GM19324 (cell line): ENCODE measurements at regions not wholly inside any gene's neighbourhood (a gene's known extent, or its start where the extent isn't known, plus 50 kb on each side); places are given as distances from the start of the nearest gene placed in this dataset.

Source experiments
- ATAC-seq: cut with Tn5 transposase; IDR thresholded peaks from one replicate; pipeline ENCODE4 v1.9.1; 2021; ENCODE audit warnings: mild to moderate bottlenecking, moderate library complexity; ENCODE audit not compliant: unreplicated experiment, low FRiP score

DNA sequence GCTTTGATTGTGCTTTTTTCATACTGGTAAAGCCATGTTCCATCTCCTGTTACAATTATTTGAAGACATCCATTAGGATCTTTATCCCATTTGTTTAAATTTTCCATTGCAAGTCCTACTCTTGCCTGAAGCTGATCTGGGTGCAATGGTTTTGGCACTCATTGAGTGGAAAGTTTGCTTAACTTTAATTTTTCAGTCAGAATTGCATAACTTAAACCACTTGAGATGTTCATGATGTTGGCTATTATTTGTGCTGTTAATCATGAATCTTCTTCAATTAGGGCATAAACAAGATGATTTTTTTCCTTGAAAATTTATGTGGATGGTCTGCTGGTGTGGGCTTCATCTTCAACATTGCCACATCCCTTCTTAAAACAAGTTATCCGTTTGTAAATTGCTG is 180.1 kb downstream of the ST6GAL2 start:
- ATAC-seq, result no peak

DNA sequence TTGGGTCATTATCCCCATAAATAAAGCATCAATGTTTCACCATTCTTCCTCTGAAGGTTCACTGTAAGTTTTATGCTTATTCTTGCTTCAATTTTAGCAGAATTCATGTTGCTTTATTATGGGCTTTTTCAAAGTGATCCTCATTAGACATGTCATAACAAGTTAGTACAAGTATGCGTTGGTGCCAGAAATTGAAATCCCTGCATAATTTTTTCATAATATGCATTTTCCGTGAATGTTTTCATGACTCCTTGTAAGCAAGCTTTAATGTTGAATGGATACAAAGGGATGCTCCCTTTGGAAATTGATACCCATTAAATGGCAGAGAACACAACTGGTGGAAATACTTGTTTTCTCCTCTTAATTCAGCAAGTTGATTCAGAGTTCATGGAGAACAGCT is 179.7 kb downstream of the ST6GAL2 start:
- ATAC-seq, result no peak

DNA sequence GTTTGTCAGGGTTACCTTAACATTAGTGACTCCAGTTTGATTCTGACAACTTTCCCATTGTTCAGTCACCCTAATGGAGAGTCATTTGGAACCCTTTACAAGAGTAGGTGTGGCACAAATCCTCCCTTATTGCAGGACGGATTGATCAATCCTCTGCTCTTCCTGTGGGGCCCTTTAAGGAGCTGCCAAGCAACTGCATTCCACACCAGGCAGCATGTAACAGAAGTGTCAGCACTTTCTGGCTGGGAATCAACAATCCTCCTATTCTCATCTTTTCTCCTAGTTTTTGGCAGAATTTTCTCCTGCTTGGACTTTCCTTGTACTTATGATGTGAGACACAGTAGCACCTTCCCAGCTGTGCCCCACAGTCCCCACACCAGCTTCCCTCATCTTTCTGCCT is 177.8 kb downstream of the ST6GAL2 start:
- ATAC-seq, result no peak

DNA sequence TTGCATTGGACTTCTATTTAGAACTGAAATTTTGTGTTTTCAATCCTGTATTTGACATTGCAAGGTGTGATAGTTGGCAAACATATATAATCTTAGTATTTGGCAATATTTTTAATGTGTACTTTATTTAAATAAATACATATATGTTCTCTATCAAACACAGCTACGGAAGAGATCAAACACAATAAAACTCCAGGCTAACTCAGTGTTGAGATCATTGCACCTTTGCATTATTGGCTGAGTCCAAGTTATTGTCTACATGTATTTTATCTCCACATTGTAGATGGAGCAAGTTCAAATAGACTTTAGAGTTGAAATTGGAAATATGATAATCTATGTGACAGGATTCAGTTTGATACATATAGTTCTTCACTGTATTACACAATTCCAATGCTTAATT is 176.7 kb downstream of the ST6GAL2 start:
- no peak for ATAC-seq

DNA sequence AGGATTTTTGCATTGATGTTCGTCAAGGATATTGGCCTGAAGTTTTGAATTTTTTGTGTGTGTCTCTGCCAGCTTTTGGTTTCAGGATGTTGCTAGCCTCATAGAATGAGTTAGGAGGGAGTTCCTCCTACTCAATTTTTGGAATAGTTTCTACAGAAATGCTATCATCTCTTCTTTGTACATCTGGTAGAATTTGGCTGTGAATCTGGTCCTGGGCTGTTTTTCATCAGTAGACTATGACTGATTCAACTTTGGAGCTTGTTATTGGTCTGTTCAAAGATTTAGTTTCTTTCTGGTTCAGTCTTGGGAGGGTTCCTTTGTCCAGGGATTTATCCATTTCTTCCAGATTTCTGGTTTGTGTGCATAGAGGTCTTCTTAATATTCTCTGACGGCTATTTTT is 166.7 kb downstream of the ST6GAL2 start:
- ATAC-seq, result no peak

DNA sequence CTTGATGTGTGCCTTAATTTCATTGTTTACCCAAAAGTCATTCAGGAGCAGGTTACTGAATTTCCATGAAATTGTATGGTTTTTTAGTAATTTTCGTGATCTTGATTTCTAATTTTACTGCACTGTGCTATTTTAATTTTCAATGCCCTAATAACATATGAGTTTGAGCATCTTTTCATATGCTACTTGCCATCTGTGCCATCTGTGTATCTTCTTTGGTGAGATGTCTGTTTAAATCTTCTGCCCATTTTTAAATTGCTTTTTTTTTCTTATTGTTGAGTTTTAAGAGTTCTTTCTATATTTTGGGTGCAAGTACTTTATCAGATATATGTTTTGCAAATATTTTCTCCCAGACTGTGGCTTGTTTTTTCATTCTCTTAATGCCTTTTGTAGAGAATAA is 165.9 kb downstream of the ST6GAL2 start:
- ATAC-seq, result no peak

DNA sequence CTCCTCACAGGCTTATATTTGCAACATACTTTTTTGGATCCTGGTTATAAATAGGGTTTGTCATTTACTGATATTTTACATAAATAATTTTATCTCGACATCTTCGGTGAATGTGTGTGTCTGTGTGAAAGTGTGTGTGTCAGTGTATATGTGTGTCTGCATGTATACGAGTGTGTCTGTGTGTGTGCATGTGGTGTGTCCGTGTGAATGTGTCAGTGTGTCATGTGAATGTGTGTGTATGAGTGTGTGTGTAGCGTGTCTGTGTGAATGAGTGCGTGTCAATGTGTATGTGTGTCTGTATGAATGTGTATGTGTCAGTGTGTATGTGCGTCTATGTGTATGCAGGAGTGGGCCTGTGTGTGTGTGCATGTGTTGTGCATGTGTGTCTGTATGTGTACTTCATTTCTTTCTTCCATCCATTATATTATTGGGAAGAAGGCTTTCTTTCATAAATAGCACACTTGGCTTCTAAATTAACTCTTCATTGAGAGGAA is 161.6 kb downstream of the ST6GAL2 start:
- ATAC-seq, result no peak

DNA sequence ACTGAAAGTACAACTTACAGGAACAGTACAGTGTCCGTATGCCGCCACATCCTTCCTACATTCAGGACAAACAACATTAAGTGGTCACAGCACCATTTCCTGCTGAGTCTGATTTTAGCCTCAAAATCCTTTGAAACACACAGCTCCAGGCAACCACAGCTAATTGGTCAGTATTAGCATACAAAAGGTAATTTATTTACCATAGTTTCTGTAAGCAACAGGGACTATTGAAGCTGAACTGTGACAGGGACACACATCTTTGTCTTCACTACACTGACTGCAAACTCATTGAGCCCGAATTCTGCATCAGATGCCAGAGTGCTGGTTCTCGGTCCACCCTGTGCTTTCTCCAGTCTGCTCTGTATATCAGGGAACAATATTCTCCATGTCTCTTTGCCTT is 151.8 kb downstream of the ST6GAL2 start:
- ATAC-seq, result no peak

DNA sequence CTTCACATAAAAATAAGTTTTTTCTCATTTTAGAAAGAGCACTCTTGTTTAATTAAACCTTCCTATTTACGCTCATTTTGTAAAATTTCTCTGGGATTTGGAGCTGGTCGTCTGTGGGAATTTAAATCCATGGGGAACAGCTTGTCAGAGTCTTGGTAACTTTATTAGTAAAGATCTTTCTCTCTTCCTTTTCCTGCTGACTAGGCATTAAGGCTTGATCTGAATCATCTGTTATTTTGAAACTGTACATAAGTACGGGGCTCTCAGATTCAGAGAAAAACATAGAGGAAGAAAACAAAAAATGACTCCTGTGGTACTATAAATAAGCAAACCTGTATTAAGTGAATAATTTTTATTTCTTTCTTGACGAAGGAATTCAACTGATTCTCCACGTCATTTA is 150.2 kb downstream of the ST6GAL2 start:
- no peak for ATAC-seq

DNA sequence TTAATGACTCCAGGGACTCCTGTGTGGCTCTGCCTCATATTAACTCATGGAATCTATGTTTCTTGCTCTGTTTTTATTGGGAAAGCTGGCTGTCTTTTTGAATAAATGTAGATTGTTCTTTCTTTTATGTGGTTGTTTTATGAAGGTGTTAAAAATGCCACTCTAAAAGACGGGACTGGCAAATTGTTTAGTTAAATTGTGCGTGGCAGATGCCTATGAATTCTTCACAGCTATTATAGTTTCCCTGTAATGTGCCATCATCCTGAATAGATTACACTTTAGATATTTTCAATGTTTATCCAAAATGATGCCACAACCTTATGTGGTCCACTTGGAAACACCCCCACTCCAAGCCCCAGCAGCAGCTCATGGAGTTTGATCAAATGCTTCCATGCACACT is 149.7 kb downstream of the ST6GAL2 start:
- ATAC-seq, result no peak

DNA sequence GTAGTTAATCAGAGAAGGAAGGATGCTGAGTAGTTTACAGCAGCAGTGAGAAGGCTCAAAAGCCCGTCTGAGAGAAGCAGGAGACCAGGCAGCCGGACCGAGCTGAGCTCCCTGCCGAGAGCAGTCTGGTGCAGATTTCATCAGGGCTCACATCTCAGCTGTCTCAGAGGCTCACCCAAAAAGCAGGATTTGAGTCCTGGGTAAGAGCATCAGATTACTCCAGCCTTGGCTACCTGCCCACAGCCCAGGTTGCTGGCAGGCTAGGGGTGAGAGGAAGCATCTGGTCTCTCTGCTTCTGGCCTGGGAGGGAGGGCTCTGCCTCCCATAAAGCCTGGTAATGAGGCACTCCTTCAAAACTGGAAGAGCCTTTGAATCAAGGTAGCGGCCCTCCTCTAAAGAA is 140.5 kb downstream of the ST6GAL2 start:
- ATAC-seq, result no peak

DNA sequence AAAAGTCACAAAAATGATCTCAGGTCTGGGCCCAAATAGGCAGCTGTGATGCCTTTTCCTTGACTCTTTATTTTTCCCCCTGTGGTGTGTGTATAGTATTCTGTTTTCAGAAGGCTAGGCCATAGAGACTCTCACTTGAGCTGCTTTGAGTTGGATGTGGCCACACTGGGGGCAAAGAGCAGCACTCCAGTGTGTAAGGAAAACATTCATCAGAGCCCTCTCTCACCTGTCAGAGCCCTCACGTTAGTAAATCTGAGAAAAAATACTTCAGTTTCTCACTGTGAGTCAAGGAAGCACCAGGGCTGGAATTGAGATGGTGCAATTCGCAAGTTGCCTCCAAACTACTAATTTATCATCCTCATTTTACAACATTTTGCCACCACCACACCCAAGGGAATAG is 136.1 kb downstream of the ST6GAL2 start:
- ATAC-seq, result no peak
